Adrenal gland (tissue), 9 donors: ENCODE measurements at regions not wholly inside any gene's neighbourhood (a gene's known extent, or its start where the extent isn't known, plus 50 kb on each side); places are given as distances from the start of the nearest gene placed in this dataset.

Experiments
- DNase-seq, 7 donors: peaks; one replicate each; pipeline ENCODE4 v3.0.0-alpha.2; 2019 to 2020
- H3K27ac ChIP-seq, 5 donors: fragments of 200-600 bp; sonication (generic) in 4 of 5; 1 replicate in 3 of 5; 2 replicates in 2 of 5; pipeline versions ENCODE4 v1.5.1 to v1.8.0; 2016 to 2020; ENCODE audit warnings: mild to moderate bottlenecking in 1 of 5
- H3K27me3 ChIP-seq: fragments of 200-600 bp; 2 replicates; pipeline ENCODE4 v1.8.0; 2021
- H3K36me3 ChIP-seq, 2 donors: fragments of 200-600 bp; replicated peaks in 1 of 2; 1 replicate in 1 of 2; 2 replicates in 1 of 2; pipeline versions ENCODE4 v1.5.1 to v1.8.0; 2018 to 2022
- H3K4me1 ChIP-seq, 2 donors: fragments of 200-600 bp; replicated peaks in 1 of 2; 1 replicate in 1 of 2; 2 replicates in 1 of 2; pipeline versions ENCODE4 v1.5.1 to v1.8.0; 2018 to 2021
- H3K4me3 ChIP-seq, 4 donors: fragments of 200-600 bp; sonication (generic) in 3 of 4; one replicate each; pipeline ENCODE4 v1.5.1; 2016 to 2018
- H3K9me3 ChIP-seq, 3 donors: fragments of 200-600 bp; sonication (generic) in 1 of 3; replicated peaks in 1 of 3; 1 replicate in 2 of 3; 2 replicates in 1 of 3; pipeline versions ENCODE4 v1.5.1 to v1.8.0; 2016 to 2021
- CTCF ChIP-seq, 6 experiments: fragments of 450-650 bp in 4 of 6; fragments of 200-600 bp in 2 of 6; sonication (generic) in 1 of 6; IDR thresholded peaks; 1 replicate in 5 of 6; 2 replicates in 1 of 6; pipeline versions ENCODE4 v1.5.1 to v1.8.0; 2016 to 2021; ENCODE audit warnings: antibody characterized with exemption in 6 of 6, mild to moderate bottlenecking in 2 of 6, moderate library complexity in 1 of 6
- POLR2A ChIP-seq, 2 donors: fragments of 450-650 bp; IDR thresholded peaks; one replicate each; pipeline ENCODE4 v1.6.1; 2017; ENCODE audit warnings: antibody characterized with exemption in 2 of 2, mild to moderate bottlenecking in 2 of 2, moderate library complexity in 1 of 2
- WGBS, 4 donors: extraction: QIAGEN DNeasy Blood & Tissue Kit in 2 of 4; methylation state at CpG; one replicate each; pipeline versions ENCODE4 v1.1.5 to v1.1.7; 2013 to 2017; 5-methylcytosine and 5-hydroxymethylcytosine counted together
- intact Hi-C, 2 donors: fragments of 100-400 bp; cut with DNase I; formaldehyde crosslinking; loops; one replicate each; pipeline versions ENCODE4 v1.14.1 to v1.15.0; 2022 to 2023
- donor health status: healthy with polysubstance abuse.
- donor health status: Bipolar disorder and iron deficiency.
- donor health status: DM: yes; HTN: yes; CAD: no.
- donor health status: DM: no; HTN: no; CAD: no.
- donor health status: DM: no; HTN: no; CAD: no.

- intact Hi-C loops, result no loop called here
- 61 to 76% (median 75%) methylated on average over 3 of the region's 3 CpGs for WGBS, 4 donors
- no peaks in the 10 kb centered on the region for H3K27me3 ChIP-seq
Observed at GRCh38 chr2:133821107-133821760, 253.0 kb upstream of the NCKAP5 start.

GRCh38 chr2:133822517-133823225 lies 254.4 kb upstream of the NCKAP5 start:
- Histone ChIP-seq H3K36me3 (no peaks in the 10 kb centered on the region), H3K27ac (no peak overlapping the region), H3K9me3 (no peaks in the 10 kb centered on the region), H3K27me3 (no peaks in the 10 kb centered on the region), H3K4me3 (no peak overlapping the region), H3K4me1 (no peaks in the 10 kb centered on the region)
- intact Hi-C loops, result no loop called here
- 75 to 79% (median 76%) methylated on average over 10 of the region's 10 CpGs for WGBS, 4 donors
- no peak for DNase-seq
- TF ChIP-seq CTCF (IDR thresholded peaks at IDR 0.05) (no peak), POLR2A (IDR thresholded peaks at IDR 0.05) (no peak)

More at GRCh38 chr2:133821107-133821760, 253.0 kb upstream of the NCKAP5 start:
- no peak for TF ChIP-seq POLR2A (IDR thresholded peaks at IDR 0.05)
- Histone ChIP-seq H3K4me3 (no peak overlapping the region), H3K4me1 (no peaks in the 10 kb centered on the region), H3K36me3 (no peaks in the 10 kb centered on the region), H3K27ac (no peak overlapping the region), H3K9me3 (no peaks in the 10 kb centered on the region)
- DNase-seq, result no peak

GRCh38 chr2:133823226-133823550 lies 254.9 kb upstream of the NCKAP5 start:
- Histone ChIP-seq H3K27me3 (no peaks in the 10 kb centered on the region), H3K36me3 (no peaks in the 10 kb centered on the region), H3K4me1 (no peaks in the 10 kb centered on the region), H3K9me3 (no peaks in the 10 kb centered on the region), H3K4me3 (no peak overlapping the region), H3K27ac (no peak overlapping the region)
- no peak for DNase-seq
- 56 to 73% (median 67%) methylated on average over 3 of the region's 3 CpGs for WGBS, 4 donors
- no peak for TF ChIP-seq CTCF (IDR thresholded peaks at IDR 0.05)
- TF ChIP-seq POLR2A (IDR thresholded peaks at IDR 0.05), result no peak
- intact Hi-C loops, result no loop called here

GRCh38 chr2:133824869-133825268 lies 256.6 kb upstream of the NCKAP5 start:
- H3K27ac ChIP-seq, result no peak overlapping the region
- no peaks in the 10 kb centered on the region for H3K27me3 ChIP-seq
- 80 to 95% (median 92%) methylated on average over 1 of the region's 1 CpG for WGBS, 4 donors
- intact Hi-C loops, result no loop called here
- TF ChIP-seq CTCF (IDR thresholded peaks at IDR 0.05) (no peak), POLR2A (IDR thresholded peaks at IDR 0.05) (no peak)
- H3K4me1 ChIP-seq, result no peaks in the 10 kb centered on the region
- no peaks in the 10 kb centered on the region for H3K36me3 ChIP-seq
- H3K4me3 ChIP-seq, result no peak overlapping the region
- H3K9me3 ChIP-seq, result no peaks in the 10 kb centered on the region
- no peak for DNase-seq

GRCh38 chr2:133825778-133826177 lies 257.5 kb upstream of the NCKAP5 start:
- Histone ChIP-seq H3K27ac (no peak overlapping the region), H3K9me3 (no peaks in the 10 kb centered on the region), H3K4me1 (no peaks in the 10 kb centered on the region), H3K4me3 (no peak overlapping the region), H3K27me3 (no peaks in the 10 kb centered on the region), H3K36me3 (no peaks in the 10 kb centered on the region)
- intact Hi-C loops, result no loop called here
- TF ChIP-seq CTCF (IDR thresholded peaks at IDR 0.05) (no peak), POLR2A (IDR thresholded peaks at IDR 0.05) (no peak)
- DNase-seq, result no peak
- WGBS, 4 donors, result 86 to 90% (median 87%) methylated on average over 6 of the region's 6 CpGs
